Tibial nerve (tissue), 4 donors: ENCODE measurements at regions not wholly inside any gene's neighbourhood (a gene's known extent, or its start where the extent isn't known, plus 50 kb on each side); places are given as distances from the start of the nearest gene placed in this dataset.

Experiments
- EP300 ChIP-seq, 2 donors: sonication (generic); formaldehyde crosslinking; IDR thresholded peaks; one replicate each; pipeline ENCODE4 v1.6.1; 2017; ENCODE audit warnings: antibody characterized with exemption in 2 of 2, mild to moderate bottlenecking in 1 of 2
- POLR2A ChIP-seq, 2 donors: fragments of 450-650 bp; IDR thresholded peaks; one replicate each; pipeline ENCODE4 v1.6.1; 2017; ENCODE audit warnings: antibody characterized with exemption in 2 of 2, mild to moderate bottlenecking in 2 of 2, moderate library complexity in 2 of 2
- TF ChIP-seq, protein P1 (sequence below), 5 experiments: fragments of 200-600 bp in 3 of 5; fragments of 450-650 bp in 2 of 5; sonication (generic) in 3 of 5; IDR thresholded peaks; one replicate each; pipeline ENCODE4 v1.5.1; 2016 to 2019; ENCODE audit warnings: antibody characterized with exemption in 5 of 5, mild to moderate bottlenecking in 3 of 5, moderate library complexity in 2 of 5

DNA sequence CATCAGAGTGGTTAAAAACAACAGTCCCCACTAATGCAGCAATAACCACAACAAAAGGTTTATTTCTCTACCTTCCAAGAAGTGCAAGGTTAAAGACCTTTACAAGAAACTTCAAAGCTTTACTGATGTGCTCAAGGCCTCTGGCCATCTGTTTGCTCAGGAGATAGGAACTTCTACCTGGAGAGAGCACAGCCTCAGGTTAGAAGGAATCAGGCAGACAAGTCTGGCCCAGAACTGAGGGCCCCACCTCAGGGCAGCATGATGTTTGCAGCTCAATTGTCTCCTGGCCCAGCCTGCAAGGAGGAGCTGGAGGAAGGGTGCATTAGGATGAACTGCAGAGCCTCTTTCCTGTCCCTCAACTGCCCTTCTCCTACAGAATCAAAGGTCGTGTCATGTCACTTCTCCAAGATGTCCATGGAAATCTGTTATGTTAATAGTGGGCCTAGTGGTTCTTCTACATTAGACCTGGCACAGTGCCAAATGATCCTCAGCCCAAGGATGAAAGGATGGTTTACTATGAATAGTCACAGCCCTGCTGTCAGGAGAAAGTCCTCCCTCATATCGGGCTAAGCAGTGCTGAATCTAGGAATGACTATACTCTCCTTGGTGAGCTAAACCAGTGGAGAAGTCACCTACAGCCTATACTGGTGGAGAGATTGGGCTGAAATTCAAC lies 98.9 kb upstream of the NTRK2 start:
- TF ChIP-seq, protein P1, sequence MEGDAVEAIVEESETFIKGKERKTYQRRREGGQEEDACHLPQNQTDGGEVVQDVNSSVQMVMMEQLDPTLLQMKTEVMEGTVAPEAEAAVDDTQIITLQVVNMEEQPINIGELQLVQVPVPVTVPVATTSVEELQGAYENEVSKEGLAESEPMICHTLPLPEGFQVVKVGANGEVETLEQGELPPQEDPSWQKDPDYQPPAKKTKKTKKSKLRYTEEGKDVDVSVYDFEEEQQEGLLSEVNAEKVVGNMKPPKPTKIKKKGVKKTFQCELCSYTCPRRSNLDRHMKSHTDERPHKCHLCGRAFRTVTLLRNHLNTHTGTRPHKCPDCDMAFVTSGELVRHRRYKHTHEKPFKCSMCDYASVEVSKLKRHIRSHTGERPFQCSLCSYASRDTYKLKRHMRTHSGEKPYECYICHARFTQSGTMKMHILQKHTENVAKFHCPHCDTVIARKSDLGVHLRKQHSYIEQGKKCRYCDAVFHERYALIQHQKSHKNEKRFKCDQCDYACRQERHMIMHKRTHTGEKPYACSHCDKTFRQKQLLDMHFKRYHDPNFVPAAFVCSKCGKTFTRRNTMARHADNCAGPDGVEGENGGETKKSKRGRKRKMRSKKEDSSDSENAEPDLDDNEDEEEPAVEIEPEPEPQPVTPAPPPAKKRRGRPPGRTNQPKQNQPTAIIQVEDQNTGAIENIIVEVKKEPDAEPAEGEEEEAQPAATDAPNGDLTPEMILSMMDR (IDR thresholded peaks at IDR 0.05) = no peak
- TF ChIP-seq POLR2A (IDR thresholded peaks at IDR 0.05) (no peak), EP300 (IDR thresholded peaks at IDR 0.05) (no peak)
